ENCODE measurements at regions not wholly inside any gene's neighbourhood (a gene's known extent, or its start where the extent isn't known, plus 50 kb on each side); places are given as distances from the start of the nearest gene placed in this dataset.

GRCh38 chr6:47132724-47133123 is 90.6 kb upstream of the ADGRF1 start:
- H3K23me2 ChIP-seq (ENCODE audit: low read depth, low read length), result no peaks in the 10 kb centered on the region; the same call in 1 of the 2 replicates
- no peak overlapping the region for H2BK15ac ChIP-seq (ENCODE audit: low read length)
- no peak overlapping the region for H4K91ac ChIP-seq (replicated peaks; ENCODE audit: insufficient read length, low read length)
- no peak overlapping the region for H2BK120ac ChIP-seq (replicated peaks; ENCODE audit: low read depth, low read length)
- no peak overlapping the region for H3K9ac ChIP-seq (replicated peaks in 1 of 4; ENCODE audit: extremely low read depth in 1 of 4, low read depth in 3 of 4, low read length in 3 of 4)
- H3K79me1 ChIP-seq (ENCODE audit: low read depth, low read length), result no peaks in the 10 kb centered on the region
- no peak overlapping the region for H2AK5ac ChIP-seq (ENCODE audit: low read depth, low read length)
- DNase-seq (ENCODE audit: low read depth in 1 of 2, low spot score in 2 of 2) (no peak), FAIRE-seq (no peak)
- H3K4me3 ChIP-seq (ENCODE audit: extremely low read depth in 1 of 4, insufficient read depth in 2 of 4, low read depth in 3 of 4, low read length in 4 of 4), result no peak overlapping the region
- CTCF ChIA-PET (ENCODE audit: partially characterized antibody), result interaction anchor here (1.3 kb wide), 1 partner anchor 34 kb away, joined by 4 read pairs; no protein-coding TSS in a partner anchor
- no peak overlapping the region for H2AFZ ChIP-seq (ENCODE audit: low read length)
- H3K36me3 ChIP-seq (ENCODE audit: control insufficient read depth in 2 of 4, insufficient read depth in 4 of 4, low read length in 3 of 4), result no peaks in the 10 kb centered on the region
- 82% methylated on average over 1 of the region's 1 CpG; no CpG with 5 or more reads in 1 of the 2 experiments for WGBS, 2 experiments (ENCODE audit: extremely low coverage in 1 of 2, insufficient coverage in 1 of 2, insufficient read length in 1 of 2, insufficient replicate concordance in 2 of 2, low coverage in 1 of 2, low lambda C conversion rate in 2 of 2, missing lambda C conversion rate in 1 of 2)
- no peak overlapping the region for H4K8ac ChIP-seq (ENCODE audit: extremely low read depth, insufficient read depth, low read length)
- H3K27ac ChIP-seq (ENCODE audit: low read depth, low read length), result no peak overlapping the region
- H3K18ac ChIP-seq (ENCODE audit: extremely low read depth, low read length), result no peak overlapping the region
- H3K56ac ChIP-seq (replicated peaks; ENCODE audit: insufficient read length, low read depth, low read length), result no peak overlapping the region
- H3K23ac ChIP-seq (ENCODE audit: insufficient read length), result no peak overlapping the region
- no peak overlapping the region for H2BK12ac ChIP-seq (ENCODE audit: low read depth, low read length)
- H3K4me1 ChIP-seq (replicated peaks in 1 of 4; ENCODE audit: control insufficient read depth in 3 of 4, insufficient read depth in 4 of 4, low read length in 3 of 4), result peaks cover 0 to 4% (median 2%) of the 10 kb centered on the region in 4 experiments; a peak in 3 of 7 replicates
- no peak overlapping the region for H3K4ac ChIP-seq (replicated peaks; ENCODE audit: insufficient read length, low read depth, low read length)
- H4K5ac ChIP-seq (ENCODE audit: insufficient read length, low read depth, low read length), result no peak overlapping the region
- no peaks in the 10 kb centered on the region for H3K79me2 ChIP-seq (ENCODE audit: control insufficient read depth in 1 of 2, insufficient read depth in 2 of 2, low read length in 2 of 2)
- H3K4me2 ChIP-seq (ENCODE audit: insufficient read depth in 1 of 2, low read depth in 2 of 2, low read length in 2 of 2), result no peak overlapping the region
- H3K27me3 ChIP-seq (replicated peaks in 1 of 4; ENCODE audit: control insufficient read depth in 3 of 4, extremely low read depth in 1 of 4, insufficient read depth in 3 of 4, low read length in 3 of 4), result no peaks in the 10 kb centered on the region
- H3K14ac ChIP-seq (ENCODE audit: insufficient read length), result no peak overlapping the region
- no peak overlapping the region for H2BK20ac ChIP-seq (ENCODE audit: low read length)
- POLR2A ChIA-PET (ENCODE audit: partially characterized antibody), result interaction anchor here (0.6 kb wide), 1 partner anchor 138 kb away, joined by 3 read pairs; no protein-coding TSS in a partner anchor
- H4K20me1 ChIP-seq (replicated peaks in 1 of 2; ENCODE audit: control insufficient read depth in 1 of 2, insufficient read depth in 2 of 2, low read length in 2 of 2), result no peaks in the 10 kb centered on the region
- no peak overlapping the region for H2BK5ac ChIP-seq (ENCODE audit: low read depth, low read length)
- no peaks in the 10 kb centered on the region for H3K9me3 ChIP-seq (ENCODE audit: insufficient read depth in 2 of 2, low read depth in 1 of 2, low read length in 1 of 2)
- TF ChIP-seq FOSL1 (IDR thresholded peaks at IDR 0.05; ENCODE audit: insufficient read depth, low read depth, low read length), result no peak
- no peak for TF ChIP-seq EZH2 (IDR thresholded peaks at IDR 0.05; ENCODE audit: low read depth, low read length, severe bottlenecking)
- no peak for TF ChIP-seq CHD2 (IDR thresholded peaks at IDR 0.05; ENCODE audit: low read length)
- no peak for TF ChIP-seq KDM4A (IDR thresholded peaks at IDR 0.05; ENCODE audit: low read depth, low read length, severe bottlenecking)
- no peak for TF ChIP-seq TAF7 (optimal IDR thresholded peaks at IDR 0.05; ENCODE audit: borderline replicate concordance, low read depth, low read length)
- no peak for TF ChIP-seq POLR2AphosphoS5 (IDR thresholded peaks at IDR 0.05; ENCODE audit: low read depth, low read length)
- no peak for TF ChIP-seq KDM1A (IDR thresholded peaks at IDR 0.05; ENCODE audit: borderline replicate concordance, low read length)
- no peak for TF ChIP-seq SP1 (IDR thresholded peaks at IDR 0.05; ENCODE audit: low read depth, low read length)
- TF ChIP-seq, protein P1, sequence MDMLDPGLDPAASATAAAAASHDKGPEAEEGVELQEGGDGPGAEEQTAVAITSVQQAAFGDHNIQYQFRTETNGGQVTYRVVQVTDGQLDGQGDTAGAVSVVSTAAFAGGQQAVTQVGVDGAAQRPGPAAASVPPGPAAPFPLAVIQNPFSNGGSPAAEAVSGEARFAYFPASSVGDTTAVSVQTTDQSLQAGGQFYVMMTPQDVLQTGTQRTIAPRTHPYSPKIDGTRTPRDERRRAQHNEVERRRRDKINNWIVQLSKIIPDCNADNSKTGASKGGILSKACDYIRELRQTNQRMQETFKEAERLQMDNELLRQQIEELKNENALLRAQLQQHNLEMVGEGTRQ (IDR thresholded peaks at IDR 0.05; ENCODE audit: low read length), result no peak
- TF ChIP-seq PHF8 (conservative IDR thresholded peaks at IDR 0.05; ENCODE audit: low read depth, low read length), result no peak
- no peak for TF ChIP-seq CREB1 (IDR thresholded peaks at IDR 0.05)
